H1 (cell line): ENCODE measurements at regions not wholly inside any gene's neighbourhood (a gene's known extent, or its start where the extent isn't known, plus 50 kb on each side); places are given as distances from the start of the nearest gene placed in this dataset.

ENCODE experiments used
- CHD1 ChIP-seq: IDR thresholded peaks from 2 replicates; pipeline ENCODE4 v1.6.1; 2012; ENCODE audit warnings: low read depth, low read length, improper control_type of control experiment
- CREB1 ChIP-seq: IDR thresholded peaks from 2 replicates; pipeline ENCODE4 v1.6.1; 2012; ENCODE audit warnings: inconsistent platforms
- SIN3A ChIP-seq, 2 experiments: IDR thresholded peaks in 1 of 2; conservative IDR thresholded peaks in 1 of 2; 2 replicates each; pipeline ENCODE4 v1.6.1; 2011 to 2012; ENCODE audit warnings: low read length in 2 of 2, improper control_type of control experiment in 1 of 2, low read depth in 1 of 2, mild to moderate bottlenecking in 1 of 2
- SP1 ChIP-seq: IDR thresholded peaks from 2 replicates; pipeline ENCODE4 v1.6.1; 2011; ENCODE audit warnings: low read depth, low read length
- SUZ12 ChIP-seq: fragments of 200-600 bp; sonication (generic); IDR thresholded peaks from 2 replicates; pipeline ENCODE4 v1.6.1; 2012; ENCODE audit warnings: mild to moderate bottlenecking, inconsistent platforms, low read length, moderate library complexity, mixed read lengths

DNA sequence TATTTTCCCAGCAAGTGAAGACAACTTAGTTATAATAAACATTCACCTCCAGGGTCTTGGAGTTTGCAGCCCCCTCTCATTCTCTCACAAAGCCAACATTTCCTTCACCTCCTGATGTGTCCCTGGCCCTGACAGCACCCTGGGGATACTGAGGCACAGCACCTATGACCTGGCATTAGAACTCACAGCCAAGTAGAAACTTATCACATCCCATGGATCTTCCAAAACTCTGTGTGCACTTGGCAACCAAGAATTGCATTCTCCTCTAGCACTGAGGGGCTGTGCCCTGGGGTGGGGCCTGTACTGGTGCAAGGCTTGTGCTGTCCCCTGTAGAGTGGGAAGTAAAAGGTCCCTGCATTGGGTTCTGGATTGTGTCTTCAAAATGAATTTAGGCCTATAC, 116.7 kb upstream of the IGLL5 start (continued):
- TF ChIP-seq CREB1 (no peak), SP1 (no peak), CHD1 (no peak), SIN3A (conservative IDR thresholded peaks at IDR 0.05 in 1 of 2, IDR thresholded peaks at IDR 0.05 in 1 of 2; ENCODE audit: low read depth in 1 of 2, low read length in 2 of 2) (no peak), SUZ12 (no peak)
